ENCODE measurements at regions not wholly inside any gene's neighbourhood (a gene's known extent, or its start where the extent isn't known, plus 50 kb on each side); places are given as distances from the start of the nearest gene placed in this dataset.

DNA sequence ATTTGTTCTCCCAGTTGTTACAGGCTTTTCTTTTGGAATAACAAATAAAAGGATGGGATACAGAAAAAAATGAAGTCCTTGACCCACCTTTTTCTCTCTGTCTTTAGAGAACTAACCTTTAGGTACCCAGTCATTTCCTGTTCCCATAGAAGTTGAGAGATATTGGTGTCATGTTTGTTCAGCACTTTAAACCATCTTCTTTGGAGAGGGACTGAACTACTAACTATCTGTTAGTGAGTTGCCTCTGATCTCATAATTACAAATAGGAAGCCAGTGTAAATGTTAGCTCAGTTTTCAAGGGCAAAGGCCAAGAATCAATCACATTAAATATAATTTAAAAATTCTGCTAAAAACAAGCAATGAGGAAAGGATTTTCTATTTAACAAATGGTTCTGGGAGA lies 72.9 kb upstream of the DCBLD2 start:
- TF ChIP-seq CTCF (IDR thresholded peaks at IDR 0.05): no peak
- no peak for TF ChIP-seq POLR2A (IDR thresholded peaks at IDR 0.05)
